GM12892 (cell line): ENCODE measurements at regions not wholly inside any gene's neighbourhood (a gene's known extent, or its start where the extent isn't known, plus 50 kb on each side); places are given as distances from the start of the nearest gene placed in this dataset.

ENCODE experiments used
- DNase-seq: peaks from one replicate; pipeline ENCODE4 v3.0.0; 2011; ENCODE audit not compliant: insufficient read length
- FAIRE-seq: peaks from 2 replicates; lab custom pipeline; 2011; peaks lifted over from hg19 to GRCh38; lab: Jason Lieb, UNC
- POLR2A ChIP-seq: IDR thresholded peaks from 2 replicates; pipeline ENCODE4 v1.6.1; 2011; ENCODE audit warnings: low read depth, low read length, control low read depth
- POLR2AphosphoS5 ChIP-seq: IDR thresholded peaks from 2 replicates; pipeline ENCODE4 v1.6.1; 2011; ENCODE audit warnings: low read depth, low read length, control low read depth
- TAF1 ChIP-seq: IDR thresholded peaks from 2 replicates; pipeline ENCODE4 v1.6.1; 2011; ENCODE audit warnings: low read depth, mild to moderate bottlenecking, control low read depth, low read length, borderline replicate concordance

DNA sequence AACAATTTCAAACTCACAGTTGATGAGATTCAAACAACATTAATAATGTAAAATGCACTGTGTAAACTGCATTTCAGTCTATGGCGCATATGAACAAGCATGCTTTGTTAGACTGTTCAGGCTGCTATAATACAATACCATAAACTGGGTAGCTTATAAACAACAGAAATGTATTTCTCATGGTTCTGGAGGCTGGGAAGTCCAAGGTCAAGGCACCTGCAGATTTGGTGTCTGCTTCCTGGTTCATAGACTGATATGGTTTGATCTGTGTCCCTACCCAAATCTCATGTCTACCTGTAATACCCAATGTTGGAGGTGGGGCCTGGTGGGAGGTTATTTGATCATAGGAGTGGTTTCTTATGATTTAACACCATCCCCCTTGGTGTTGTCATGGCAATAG is 148.1 kb upstream of the SERPINE2 start:
- no peak for TF ChIP-seq POLR2AphosphoS5
- TF ChIP-seq TAF1, result no peak
- TF ChIP-seq POLR2A, result no peak
- FAIRE-seq, result no peak

GRCh38 chr2:224185023-224185601 is 146.0 kb upstream of the SERPINE2 start:
- FAIRE-seq (no peak), DNase-seq (no peak)
- TF ChIP-seq POLR2AphosphoS5 (no peak), POLR2A (no peak), TAF1 (no peak)

More for the DNA sequence above, 148.1 kb upstream of the SERPINE2 start:
- DNase-seq, result no peak

DNA sequence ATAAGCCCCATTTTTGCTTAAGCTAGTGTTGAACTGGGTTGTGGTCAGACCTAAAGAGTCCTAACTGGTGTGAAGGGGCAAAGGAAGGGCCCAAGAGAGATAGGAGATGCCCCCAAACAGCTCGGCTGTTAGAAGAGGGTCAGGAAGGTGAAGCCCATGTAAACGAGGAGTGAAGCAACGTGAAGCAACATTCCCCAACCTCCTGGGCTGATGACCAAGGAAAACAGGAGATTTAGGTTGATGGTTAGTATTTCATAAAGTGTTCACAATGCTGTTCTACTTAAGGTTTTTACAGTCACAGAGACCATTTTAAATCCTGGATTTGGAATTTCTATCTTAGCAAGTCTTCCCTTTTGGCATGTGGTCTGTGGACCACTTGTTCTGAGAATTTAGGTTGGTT is 144.0 kb upstream of the SERPINE2 start:
- TF ChIP-seq POLR2AphosphoS5 (no peak), POLR2A (no peak), TAF1 (no peak)
- DNase-seq (no peak), FAIRE-seq (no peak)

GRCh38 chr2:224182498-224182897 is 143.4 kb upstream of the SERPINE2 start:
- DNase-seq, result no peak
- FAIRE-seq, result no peak
- TF ChIP-seq TAF1 (no peak), POLR2AphosphoS5 (no peak), POLR2A (no peak)

- DNase-seq, result no peak
- no peak for FAIRE-seq
- no peak for TF ChIP-seq POLR2AphosphoS5
- TF ChIP-seq POLR2A, result no peak
- no peak for TF ChIP-seq TAF1
Observed at GRCh38 chr2:224181534-224182155, 142.6 kb upstream of the SERPINE2 start.

DNA sequence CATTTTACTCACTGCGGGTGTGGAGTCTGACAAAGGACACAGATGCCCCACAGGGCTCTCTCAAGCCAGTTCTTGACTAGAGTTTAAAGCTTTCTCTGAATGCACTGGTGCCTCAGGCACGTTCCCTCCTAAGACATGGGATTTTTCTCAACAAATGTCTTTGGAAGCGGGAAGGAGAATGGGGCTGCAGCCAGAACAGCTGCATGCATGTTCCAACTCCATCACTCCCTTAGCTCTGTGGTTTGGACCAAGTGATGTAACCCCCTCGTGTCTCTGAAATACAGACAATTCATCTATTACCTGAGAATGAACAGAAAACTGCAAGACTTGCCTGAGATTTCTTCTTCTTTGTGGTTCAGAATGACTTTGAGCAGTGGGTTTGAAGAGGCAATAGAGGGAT is 141.7 kb upstream of the SERPINE2 start:
- TF ChIP-seq TAF1, result no peak
- no peak for TF ChIP-seq POLR2AphosphoS5
- TF ChIP-seq POLR2A, result no peak
- DNase-seq, result no peak
- no peak for FAIRE-seq

GRCh38 chr2:224178056-224178455 is 139.0 kb upstream of the SERPINE2 start:
- no peak for TF ChIP-seq POLR2A
- TF ChIP-seq TAF1, result no peak
- no peak for TF ChIP-seq POLR2AphosphoS5
- DNase-seq (no peak), FAIRE-seq (no peak)

DNA sequence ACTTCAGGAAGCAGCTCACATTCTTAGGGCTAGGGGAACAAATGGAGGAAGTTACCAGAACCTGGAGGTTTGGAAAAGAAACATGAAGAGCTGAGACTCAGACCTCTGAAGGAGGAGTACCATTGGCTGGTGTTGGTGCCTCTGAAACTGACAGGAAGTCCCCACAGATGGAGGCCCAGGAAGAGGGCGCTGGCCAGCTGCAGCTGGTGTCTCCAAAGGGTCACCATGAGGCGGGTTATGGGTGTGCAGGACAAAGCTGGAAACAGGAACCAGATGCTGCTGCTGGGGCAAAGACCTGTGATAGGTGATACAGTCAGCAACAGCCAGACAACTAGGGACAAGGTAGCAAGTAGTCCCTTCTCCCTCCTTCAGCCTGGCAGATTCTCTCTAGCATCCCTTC is 136.5 kb upstream of the SERPINE2 start:
- no peak for DNase-seq
- no peak for FAIRE-seq
- TF ChIP-seq POLR2AphosphoS5 (no peak), TAF1 (no peak), POLR2A (no peak)

DNA sequence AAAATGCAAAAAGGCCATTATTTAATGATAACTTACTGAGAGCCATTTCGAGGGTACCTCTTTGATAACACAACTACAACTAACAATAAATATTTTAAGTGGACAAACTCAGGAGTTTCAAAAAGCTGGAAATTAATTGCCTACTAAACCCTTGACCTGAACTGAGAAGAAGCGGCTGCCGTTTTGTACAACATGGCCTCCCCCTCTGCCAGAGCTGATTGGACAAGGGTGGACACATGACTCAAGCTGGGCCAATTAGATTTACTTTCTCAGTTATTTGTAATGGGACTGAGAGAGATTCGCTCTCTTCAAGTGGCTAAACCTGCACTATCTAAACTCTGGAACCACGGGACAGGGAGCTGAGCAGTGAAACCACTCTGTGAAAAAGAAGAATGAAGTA is 135.9 kb upstream of the SERPINE2 start:
- no peak for FAIRE-seq

GRCh38 chr2:224174521-224174920 is 135.4 kb upstream of the SERPINE2 start:
- TF ChIP-seq POLR2A, result no peak
- TF ChIP-seq POLR2AphosphoS5, result no peak
- TF ChIP-seq TAF1, result no peak
- DNase-seq, result no peak
- no peak for FAIRE-seq

More for the DNA sequence above, 135.9 kb upstream of the SERPINE2 start:
- DNase-seq, result no peak
- TF ChIP-seq POLR2A (no peak), POLR2AphosphoS5 (no peak), TAF1 (no peak)

DNA sequence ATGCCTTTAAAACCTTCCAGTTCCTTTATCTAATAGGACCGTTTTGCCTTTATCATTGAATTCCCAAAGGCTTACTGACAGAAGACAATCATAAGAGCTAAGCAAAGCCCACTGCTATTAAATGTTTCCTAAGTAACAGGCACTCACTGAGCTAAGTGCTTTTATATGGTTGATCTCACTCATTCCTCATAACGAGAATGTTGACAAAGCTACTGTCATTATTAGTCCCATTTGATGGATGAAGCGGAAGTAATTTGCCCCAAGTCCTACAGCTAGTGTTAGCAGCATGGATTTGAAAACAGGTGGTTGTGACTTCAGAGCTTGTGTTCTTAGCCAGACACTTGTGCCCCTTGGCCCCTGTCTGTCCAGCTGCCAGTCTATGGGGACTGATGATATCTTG is 134.8 kb upstream of the SERPINE2 start:
- no peak for TF ChIP-seq TAF1
- TF ChIP-seq POLR2A, result no peak
- no peak for TF ChIP-seq POLR2AphosphoS5
- FAIRE-seq (no peak), DNase-seq (no peak)

DNA sequence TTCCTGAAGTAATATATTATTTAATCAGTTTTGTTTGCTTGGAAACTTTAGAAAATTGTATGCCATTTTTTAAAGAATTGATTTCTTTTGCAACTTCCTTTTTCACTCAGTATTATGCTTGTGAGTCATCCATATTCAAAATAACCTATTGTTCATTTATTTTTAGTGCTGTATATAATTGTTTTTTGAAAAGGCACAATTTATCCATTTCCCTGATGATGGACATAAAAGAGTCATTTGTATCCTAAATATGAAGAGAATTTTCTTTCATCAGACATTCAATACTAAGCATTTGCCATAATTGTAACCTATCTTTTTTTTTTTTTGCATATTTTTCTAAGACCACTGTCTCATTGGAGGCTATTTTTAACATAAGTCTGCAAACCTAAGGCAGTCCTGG is 134.1 kb upstream of the SERPINE2 start:
- DNase-seq (no peak), FAIRE-seq (no peak)
- TF ChIP-seq TAF1 (no peak), POLR2A (no peak), POLR2AphosphoS5 (no peak)

DNA sequence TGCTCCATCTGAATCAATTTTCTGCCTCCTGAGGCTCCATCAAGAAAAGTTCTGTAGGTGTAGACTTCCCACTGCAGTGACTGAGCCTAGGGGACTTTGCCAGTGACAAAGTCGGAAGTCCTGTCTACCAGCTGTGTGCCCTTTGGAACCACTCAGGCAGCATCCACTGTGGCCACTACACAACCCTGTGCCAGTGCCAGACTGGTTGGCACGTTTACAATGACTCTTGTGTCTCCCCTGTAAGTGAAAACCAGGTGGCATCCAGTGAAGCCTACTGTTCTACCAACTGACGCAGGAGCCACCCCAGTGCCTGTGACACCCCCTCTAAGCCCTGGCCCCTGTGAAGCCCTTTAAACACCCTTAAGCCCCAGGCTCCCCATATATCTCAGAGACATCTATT is 132.1 kb upstream of the SERPINE2 start:
- FAIRE-seq (no peak), DNase-seq (no peak)
- TF ChIP-seq POLR2AphosphoS5 (no peak), TAF1 (no peak), POLR2A (no peak)
